ENCODE measurements at regions not wholly inside any gene's neighbourhood (a gene's known extent, or its start where the extent isn't known, plus 50 kb on each side); places are given as distances from the start of the nearest gene placed in this dataset.
"Not testable (repeated sequence)": the region's sequence is repeated elsewhere in the genome, so short reads cannot be mapped to it uniquely, and the experiment has no call there.

DNA sequence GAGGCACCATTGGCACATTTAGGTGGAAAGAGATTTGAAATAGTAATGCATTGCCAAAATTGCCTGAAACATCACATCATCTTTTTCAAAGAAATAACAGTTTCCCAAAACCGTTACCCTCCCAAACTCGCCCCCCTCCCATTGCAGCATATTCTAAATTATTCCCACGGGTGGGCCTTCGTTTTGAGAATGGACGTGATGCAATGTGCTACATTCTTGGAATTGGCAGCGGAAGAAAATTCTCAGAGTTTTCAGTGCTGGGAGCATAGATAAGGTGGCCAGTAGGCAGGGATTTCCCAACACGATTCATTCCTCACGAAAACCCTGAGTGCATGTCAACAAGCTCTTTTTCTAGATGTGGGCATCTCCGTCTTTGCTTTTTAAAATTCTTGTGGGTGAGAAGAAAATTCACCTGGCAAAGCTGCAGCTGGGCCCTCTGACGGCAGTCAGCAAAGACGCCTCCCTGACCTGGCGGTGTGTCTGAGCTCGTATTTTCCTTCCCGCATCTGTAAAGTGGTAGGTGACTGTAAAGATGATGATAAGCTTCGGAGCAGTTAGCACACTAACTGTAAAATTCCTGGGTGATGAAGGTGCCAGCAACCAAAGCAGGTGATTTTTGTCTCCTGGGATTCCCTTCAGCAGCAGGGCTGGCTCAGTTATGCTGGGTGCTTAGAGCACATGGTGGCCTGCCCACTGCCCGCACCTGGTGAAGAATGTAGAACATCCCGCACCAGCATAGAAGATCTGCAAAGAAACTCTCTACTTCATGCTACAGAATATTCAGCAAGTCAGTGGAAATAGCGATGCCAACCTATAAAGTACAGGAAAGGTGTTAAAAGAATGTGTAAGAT, 141.9 kb upstream of the KLF6 start:
- Histone ChIP-seq H3K4me3 (ENCODE audit: low read depth, low read length) (no peak overlapping the region), H3K9me3 (no peaks in the 10 kb centered on the region), H3K4me1 (no peaks in the 10 kb centered on the region), H3K27me3 (no peaks in the 10 kb centered on the region), H3K36me3 (no peaks in the 10 kb centered on the region)
- TF ChIP-seq, protein P1, sequence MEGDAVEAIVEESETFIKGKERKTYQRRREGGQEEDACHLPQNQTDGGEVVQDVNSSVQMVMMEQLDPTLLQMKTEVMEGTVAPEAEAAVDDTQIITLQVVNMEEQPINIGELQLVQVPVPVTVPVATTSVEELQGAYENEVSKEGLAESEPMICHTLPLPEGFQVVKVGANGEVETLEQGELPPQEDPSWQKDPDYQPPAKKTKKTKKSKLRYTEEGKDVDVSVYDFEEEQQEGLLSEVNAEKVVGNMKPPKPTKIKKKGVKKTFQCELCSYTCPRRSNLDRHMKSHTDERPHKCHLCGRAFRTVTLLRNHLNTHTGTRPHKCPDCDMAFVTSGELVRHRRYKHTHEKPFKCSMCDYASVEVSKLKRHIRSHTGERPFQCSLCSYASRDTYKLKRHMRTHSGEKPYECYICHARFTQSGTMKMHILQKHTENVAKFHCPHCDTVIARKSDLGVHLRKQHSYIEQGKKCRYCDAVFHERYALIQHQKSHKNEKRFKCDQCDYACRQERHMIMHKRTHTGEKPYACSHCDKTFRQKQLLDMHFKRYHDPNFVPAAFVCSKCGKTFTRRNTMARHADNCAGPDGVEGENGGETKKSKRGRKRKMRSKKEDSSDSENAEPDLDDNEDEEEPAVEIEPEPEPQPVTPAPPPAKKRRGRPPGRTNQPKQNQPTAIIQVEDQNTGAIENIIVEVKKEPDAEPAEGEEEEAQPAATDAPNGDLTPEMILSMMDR (IDR thresholded peaks at IDR 0.05; ENCODE audit: low read depth, low read length), result no peak
- DNase-seq, result no peak

DNA sequence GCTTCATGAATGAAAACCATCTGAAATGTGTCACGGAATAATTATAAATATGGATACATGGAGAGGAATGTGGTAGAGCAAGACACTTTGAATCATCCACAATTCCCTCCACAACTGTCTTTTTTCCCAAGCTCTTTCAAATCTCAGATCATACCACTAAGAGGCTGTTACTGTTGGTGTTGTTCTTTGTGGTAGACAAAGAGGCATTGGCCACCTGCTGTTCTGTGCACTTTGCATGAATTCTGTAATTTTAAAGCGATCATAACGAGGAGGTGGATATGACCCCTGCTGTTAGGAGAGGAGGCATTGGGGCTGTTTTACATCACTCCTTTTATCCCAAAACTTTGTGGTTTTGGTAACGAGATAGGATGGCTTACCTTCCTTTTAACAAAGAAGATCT, 141.2 kb upstream of the KLF6 start:
- Histone ChIP-seq H3K36me3 (no peaks in the 10 kb centered on the region), H3K4me1 (no peaks in the 10 kb centered on the region), H3K4me3 (ENCODE audit: low read depth, low read length) (no peak overlapping the region), H3K27me3 (no peaks in the 10 kb centered on the region), H3K9me3 (no peaks in the 10 kb centered on the region)
- TF ChIP-seq, protein P1 (IDR thresholded peaks at IDR 0.05; ENCODE audit: low read depth, low read length), result no peak
- DNase-seq, result no peak

GRCh38 chr10:3925184-3925583, 140.2 kb upstream of the KLF6 start:
- no peaks in the 10 kb centered on the region for H3K4me1 ChIP-seq
- no peak overlapping the region for H3K4me3 ChIP-seq (ENCODE audit: low read depth, low read length)
- no peaks in the 10 kb centered on the region for H3K36me3 ChIP-seq
- TF ChIP-seq, protein P1 (IDR thresholded peaks at IDR 0.05; ENCODE audit: low read depth, low read length), result no peak
- no peaks in the 10 kb centered on the region for H3K9me3 ChIP-seq
- DNase-seq, result no peak
- H3K27me3 ChIP-seq, result no peaks in the 10 kb centered on the region

DNA sequence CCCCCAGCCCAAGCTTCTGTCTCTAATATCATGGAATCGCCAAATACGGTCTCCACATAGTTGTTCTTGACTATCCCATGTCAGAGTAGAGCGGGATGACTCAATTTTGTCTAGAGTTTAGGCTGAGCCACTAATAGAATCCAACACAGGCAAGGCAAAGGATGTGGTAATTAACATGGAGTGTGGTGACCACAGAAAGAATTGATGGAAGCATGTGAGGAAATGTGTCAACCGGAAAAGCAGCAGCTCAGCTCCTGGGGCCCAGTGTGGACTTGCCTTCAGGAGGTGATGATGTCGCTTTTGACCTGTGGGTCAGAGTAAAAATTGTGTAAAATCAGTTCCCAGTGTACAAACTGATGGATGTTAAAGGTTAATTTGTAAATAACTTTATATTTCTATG, 139.3 kb upstream of the KLF6 start:
- DNase-seq, result no peak
- no peak overlapping the region for H3K4me3 ChIP-seq (ENCODE audit: low read depth, low read length)
- H3K9me3 ChIP-seq, result no peaks in the 10 kb centered on the region
- TF ChIP-seq, protein P1 (IDR thresholded peaks at IDR 0.05; ENCODE audit: low read depth, low read length), result no peak
- H3K36me3 ChIP-seq, result no peaks in the 10 kb centered on the region
- no peaks in the 10 kb centered on the region for H3K4me1 ChIP-seq
- no peaks in the 10 kb centered on the region for H3K27me3 ChIP-seq

DNA sequence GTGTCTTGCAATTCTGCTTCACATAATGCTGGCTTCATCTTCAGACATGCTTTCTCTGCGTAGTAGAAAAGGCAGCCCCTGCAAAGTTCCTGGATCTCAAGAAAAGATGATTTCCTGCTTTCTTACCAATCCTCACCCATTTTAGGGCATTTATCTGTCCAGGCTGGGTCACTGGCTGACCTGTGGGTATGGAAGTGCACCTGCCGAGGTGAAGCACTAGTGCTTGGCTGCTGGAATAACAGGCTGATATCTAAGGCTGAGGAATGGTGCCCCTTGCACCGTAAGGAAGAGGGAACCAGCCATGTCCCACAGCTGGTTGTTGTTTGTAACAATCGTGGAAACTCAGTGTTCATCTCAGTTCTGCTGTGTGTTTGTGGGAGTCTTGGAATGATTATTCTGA, 138.0 kb upstream of the KLF6 start:
- H3K9me3 ChIP-seq, result no peaks in the 10 kb centered on the region
- no peaks in the 10 kb centered on the region for H3K27me3 ChIP-seq
- H3K4me1 ChIP-seq, result no peaks in the 10 kb centered on the region
- TF ChIP-seq, protein P1 (IDR thresholded peaks at IDR 0.05; ENCODE audit: low read depth, low read length), result no peak
- H3K36me3 ChIP-seq, result no peaks in the 10 kb centered on the region
- no peak for DNase-seq
- no peak overlapping the region for H3K4me3 ChIP-seq (ENCODE audit: low read depth, low read length)

DNA sequence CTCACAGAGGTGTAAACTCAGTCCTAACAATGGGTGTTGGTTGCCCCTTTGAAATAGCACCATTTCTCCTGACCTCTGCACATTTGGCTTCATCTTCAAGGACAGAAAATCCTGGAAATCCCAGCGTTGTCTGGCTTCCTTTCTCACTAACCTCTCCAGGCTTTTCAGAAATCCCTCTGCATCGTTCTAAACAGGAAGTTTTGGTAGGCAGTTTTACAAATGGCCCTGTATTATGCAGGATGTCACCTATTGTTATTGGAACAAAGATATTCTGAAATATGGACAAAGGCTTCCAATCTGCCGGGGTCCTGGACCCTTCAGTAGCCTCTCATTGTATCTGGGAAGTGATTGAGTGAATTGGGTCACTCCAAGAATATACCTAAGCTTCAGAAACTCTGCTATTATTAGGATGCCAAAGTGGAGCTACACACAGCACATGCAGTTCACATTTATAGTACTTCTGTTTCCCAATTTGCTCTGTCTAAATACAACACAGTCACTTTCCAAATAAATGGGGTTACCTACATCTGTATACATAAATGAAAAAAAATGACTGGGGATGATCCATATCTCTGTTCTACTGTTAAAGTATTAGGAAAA, 134.8 kb upstream of the KLF6 start:
- no peaks in the 10 kb centered on the region for H3K9me3 ChIP-seq
- TF ChIP-seq, protein P1 (IDR thresholded peaks at IDR 0.05; ENCODE audit: low read depth, low read length), result no peak
- H3K27me3 ChIP-seq, result no peaks in the 10 kb centered on the region
- no peak for DNase-seq
- no peak overlapping the region for H3K4me3 ChIP-seq (ENCODE audit: low read depth, low read length)
- H3K4me1 ChIP-seq, result no peaks in the 10 kb centered on the region
- H3K36me3 ChIP-seq, result no peaks in the 10 kb centered on the region

- not testable (repeated sequence) for H3K36me3 ChIP-seq; H3K27me3 ChIP-seq; H3K4me1 ChIP-seq; H3K4me3 ChIP-seq (ENCODE audit: low read depth, low read length); H3K9me3 ChIP-seq; DNase-seq
Observed at GRCh38 chr10:3917392-3917791, 132.4 kb upstream of the KLF6 start.
